Neural progenitor cell (in vitro differentiated cells): ENCODE measurements at regions not wholly inside any gene's neighbourhood (a gene's known extent, or its start where the extent isn't known, plus 50 kb on each side); places are given as distances from the start of the nearest gene placed in this dataset.

Source experiments
- DNase-seq: peaks from one replicate; pipeline ENCODE4 v3.0.0-alpha.2; 2016; ENCODE audit warnings: low spot score
- H2AFZ ChIP-seq: fragments of 200-600 bp; sonication (generic); replicated peaks from 2 replicates; pipeline ENCODE4 v1.6.1; 2016; ENCODE audit warnings: antibody characterized with exemption
- H3F3A ChIP-seq: fragments of 200-600 bp; sonication (generic); 2 replicates; pipeline ENCODE4 v1.6.1; 2016; ENCODE audit warnings: antibody characterized with exemption, low read depth
- H3K27ac ChIP-seq: fragments of 200-600 bp; sonication (generic); 2 replicates; pipeline ENCODE4 v1.5.1; 2016; ENCODE audit warnings: mild to moderate bottlenecking
- H3K27me3 ChIP-seq: fragments of 200-600 bp; sonication (generic); 2 replicates; pipeline ENCODE4 v1.6.1; 2016; ENCODE audit warnings: mild to moderate bottlenecking, moderate library complexity
- H3K36me3 ChIP-seq: fragments of 200-600 bp; sonication (generic); 2 replicates; pipeline ENCODE4 v1.5.1; 2016
- H3K4me1 ChIP-seq: fragments of 200-600 bp; sonication (generic); 2 replicates; pipeline ENCODE4 v1.6.1; 2016; ENCODE audit warnings: mixed run types
- H3K4me2 ChIP-seq: fragments of 200-600 bp; sonication (generic); 2 replicates; pipeline ENCODE4 v1.6.1; 2016
- H3K4me3 ChIP-seq: fragments of 200-600 bp; sonication (generic); 2 replicates; pipeline ENCODE4 v1.5.1; 2016
- H3K79me2 ChIP-seq: fragments of 200-600 bp; sonication (generic); 2 replicates; pipeline ENCODE4 v1.6.1; 2016; ENCODE audit warnings: low read depth
- H3K9ac ChIP-seq: fragments of 200-600 bp; sonication (generic); 2 replicates; pipeline ENCODE4 v1.6.1; 2016
- H3K9me3 ChIP-seq: fragments of 200-600 bp; sonication (generic); 2 replicates; pipeline ENCODE4 v1.5.1; 2016; ENCODE audit warnings: low read depth
- H4K20me1 ChIP-seq: fragments of 200-600 bp; sonication (generic); 2 replicates; pipeline ENCODE4 v1.6.1; 2016; ENCODE audit warnings: low read depth
- H3K27ac Mint-ChIP-seq: 3 replicates; pipeline ENCODE4 v1.8.0; 2021; ENCODE audit warnings: mixed read lengths
- H3K27me3 Mint-ChIP-seq: 2 replicates; pipeline ENCODE4 v1.8.0; 2022; ENCODE audit warnings: low read depth, mild to moderate bottlenecking, inconsistent platforms, moderate library complexity, mixed read lengths; ENCODE audit not compliant: insufficient read depth
- H3K36me3 Mint-ChIP-seq: 3 replicates; pipeline ENCODE4 v1.8.0; 2021; ENCODE audit warnings: mixed read lengths
- H3K4me1 Mint-ChIP-seq: 3 replicates; pipeline ENCODE4 v1.8.0; 2021; ENCODE audit warnings: mixed read lengths
- H3K4me3 Mint-ChIP-seq: 3 replicates; pipeline ENCODE4 v1.8.0; 2021; ENCODE audit warnings: mild to moderate bottlenecking, moderate library complexity, mixed read lengths
- H3K9me3 Mint-ChIP-seq: 3 replicates; pipeline ENCODE4 v1.8.0; 2020; ENCODE audit warnings: mixed read lengths
- CTCF ChIP-seq: fragments of 200-600 bp; sonication (generic); IDR thresholded peaks from 2 replicates; pipeline ENCODE4 v1.5.1; 2017; ENCODE audit warnings: antibody characterized with exemption, mild to moderate bottlenecking
- EZH2 ChIP-seq: fragments of 200-600 bp; sonication (generic); IDR thresholded peaks from 2 replicates; pipeline ENCODE4 v1.6.1; 2017; ENCODE audit warnings: antibody characterized with exemption, mild to moderate bottlenecking, moderate library complexity
- EZH2phosphoT487 ChIP-seq: fragments of 200-600 bp; sonication (generic); IDR thresholded peaks from 2 replicates; pipeline ENCODE4 v1.6.1; 2017; ENCODE audit warnings: antibody characterized with exemption

DNA sequence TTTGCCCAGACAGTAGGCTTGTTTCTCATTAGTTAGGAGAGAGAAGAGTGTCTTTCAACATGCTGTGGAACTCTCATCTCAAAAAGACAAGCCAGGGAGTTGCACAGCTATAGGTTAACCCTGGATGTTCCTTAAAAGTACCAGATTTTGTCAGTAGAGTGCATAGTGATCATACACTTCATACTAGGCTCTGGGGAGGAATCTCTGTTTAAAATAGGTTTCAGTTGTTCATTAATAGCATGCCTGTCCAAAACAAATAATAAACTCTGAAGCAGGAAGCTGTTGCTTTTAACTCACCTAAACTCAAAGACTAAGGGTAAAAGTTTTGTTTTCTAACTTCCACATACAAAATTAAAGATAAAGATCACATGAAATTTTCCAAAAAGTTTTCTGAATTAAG, 1948.4 kb downstream of the C4orf33 start:
- DNase-seq: no peak
- H3K4me3 ChIP-seq: no peak overlapping the region
- no peaks in the 10 kb centered on the region for H3K36me3 ChIP-seq
- H3K27ac Mint-ChIP-seq: no peak overlapping the region
- peaks cover 2% of the 10 kb centered on the region for H3K27me3 Mint-ChIP-seq
- H3K9me3 Mint-ChIP-seq: no peaks in the 10 kb centered on the region
- H3K4me2 ChIP-seq: no peak overlapping the region
- no peak overlapping the region for H3K4me3 Mint-ChIP-seq
- no peak overlapping the region for H2AFZ ChIP-seq
- H3K79me2 ChIP-seq: no peaks in the 10 kb centered on the region
- H3K9ac ChIP-seq: no peak overlapping the region
- no peaks in the 10 kb centered on the region for H3K9me3 ChIP-seq
- no peaks in the 10 kb centered on the region for H4K20me1 ChIP-seq
- no peaks in the 10 kb centered on the region for H3K4me1 Mint-ChIP-seq
- no peaks in the 10 kb centered on the region for H3K27me3 ChIP-seq
- H3K36me3 Mint-ChIP-seq: no peaks in the 10 kb centered on the region
- no peaks in the 10 kb centered on the region for H3F3A ChIP-seq
- no peaks in the 10 kb centered on the region for H3K4me1 ChIP-seq
- TF ChIP-seq EZH2phosphoT487 (no peak), EZH2 (no peak), CTCF (no peak)
- H3K27ac ChIP-seq: no peak overlapping the region

DNA sequence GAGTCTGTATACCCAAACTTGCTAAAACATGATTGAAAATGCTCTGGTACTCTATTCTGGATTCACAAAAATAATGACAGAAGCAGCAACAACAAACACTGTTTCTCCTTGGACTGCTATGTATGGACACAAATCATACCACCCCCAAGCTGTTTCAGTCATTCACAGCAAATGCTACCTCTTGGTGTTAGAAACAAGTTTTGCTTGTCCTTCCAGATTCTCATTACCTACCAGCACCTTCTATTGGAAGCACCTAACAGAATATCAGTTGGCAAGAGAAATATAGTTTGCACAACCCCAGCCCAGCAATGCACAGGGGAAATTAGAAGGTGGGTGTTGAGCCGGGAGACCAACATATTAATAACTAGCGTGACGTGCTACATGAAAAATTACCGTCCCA, 1950.9 kb downstream of the C4orf33 start:
- no peaks in the 10 kb centered on the region for H3K27me3 ChIP-seq
- H3K4me3 ChIP-seq: no peak overlapping the region
- H3K9me3 ChIP-seq: no peaks in the 10 kb centered on the region
- H3K4me1 Mint-ChIP-seq: no peaks in the 10 kb centered on the region
- TF ChIP-seq CTCF (no peak), EZH2 (no peak), EZH2phosphoT487 (no peak)
- H3K9me3 Mint-ChIP-seq: no peaks in the 10 kb centered on the region
- no peaks in the 10 kb centered on the region for H3K36me3 Mint-ChIP-seq
- no peak overlapping the region for H3K4me2 ChIP-seq
- no peaks in the 10 kb centered on the region for H3F3A ChIP-seq
- no peak overlapping the region for H3K27ac ChIP-seq
- no peak overlapping the region for H3K27ac Mint-ChIP-seq
- H4K20me1 ChIP-seq: no peaks in the 10 kb centered on the region
- no peak for DNase-seq
- no peaks in the 10 kb centered on the region for H3K36me3 ChIP-seq
- no peaks in the 10 kb centered on the region for H3K27me3 Mint-ChIP-seq
- H3K4me1 ChIP-seq: no peaks in the 10 kb centered on the region
- H3K4me3 Mint-ChIP-seq: no peak overlapping the region
- no peaks in the 10 kb centered on the region for H3K79me2 ChIP-seq
- H3K9ac ChIP-seq: no peak overlapping the region
- H2AFZ ChIP-seq: no peak overlapping the region

- H3K9me3 Mint-ChIP-seq: peaks cover 2% of the 10 kb centered on the region
- no peak overlapping the region for H3K4me3 Mint-ChIP-seq
- H3K79me2 ChIP-seq: no peaks in the 10 kb centered on the region
These were observed 1956.7 kb downstream of the C4orf33 start for GRCh38 chr4:131052646-131053045.

More at GRCh38 chr4:131052646-131053045, 1956.7 kb downstream of the C4orf33 start:
- H3K36me3 Mint-ChIP-seq: no peaks in the 10 kb centered on the region
- Histone ChIP-seq H3K27ac (no peak overlapping the region), H3K36me3 (no peaks in the 10 kb centered on the region), H3K9me3 (no peaks in the 10 kb centered on the region), H3K4me2 (no peak overlapping the region), H2AFZ (no peak overlapping the region), H3K4me3 (no peak overlapping the region), H3K4me1 (no peaks in the 10 kb centered on the region), H3K27me3 (no peaks in the 10 kb centered on the region), H3K9ac (no peak overlapping the region), H4K20me1 (no peaks in the 10 kb centered on the region), H3F3A (no peaks in the 10 kb centered on the region)
- no peaks in the 10 kb centered on the region for H3K4me1 Mint-ChIP-seq
- TF ChIP-seq EZH2phosphoT487 (no peak), EZH2 (no peak), CTCF (no peak)
- H3K27me3 Mint-ChIP-seq: no peaks in the 10 kb centered on the region
- no peak for DNase-seq
- H3K27ac Mint-ChIP-seq: no peak overlapping the region
